Liver (tissue), 3 donors: ENCODE measurements at regions not wholly inside any gene's neighbourhood (a gene's known extent, or its start where the extent isn't known, plus 50 kb on each side); places are given as distances from the start of the nearest gene placed in this dataset.

Experiments used
- CTCF ChIP-seq: fragments of 150-350 bp; IDR thresholded peaks from 2 replicates; pipeline ENCODE4 v1.5.1; 2017; ENCODE audit warnings: improper control_type of control experiment, low read depth, low read length; ENCODE audit not compliant: missing input control
- EGR1 ChIP-seq, 2 donors: IDR thresholded peaks; 2 replicates each; pipeline ENCODE4 v1.6.1; 2016 to 2018; ENCODE audit warnings: antibody characterized with exemption in 2 of 2, low read depth in 2 of 2
- FOXA1 ChIP-seq: IDR thresholded peaks from 2 replicates; pipeline ENCODE4 v1.6.1; 2016; ENCODE audit warnings: antibody characterized with exemption
- FOXA2 ChIP-seq: IDR thresholded peaks from 2 replicates; pipeline ENCODE4 v1.6.1; 2016; ENCODE audit warnings: antibody characterized with exemption
- MAX ChIP-seq: IDR thresholded peaks from 2 replicates; pipeline ENCODE4 v1.6.1; 2016; ENCODE audit warnings: antibody characterized with exemption
- NR2F2 ChIP-seq: IDR thresholded peaks from 2 replicates; pipeline ENCODE4 v1.6.1; 2016; ENCODE audit warnings: antibody characterized with exemption
- RAD21 ChIP-seq, 2 donors: IDR thresholded peaks; 2 replicates each; pipeline ENCODE4 v1.6.1; 2016; ENCODE audit warnings: antibody characterized with exemption in 2 of 2, mild to moderate bottlenecking in 2 of 2
- REST ChIP-seq: IDR thresholded peaks from 2 replicates; pipeline ENCODE4 v1.6.1; 2016; ENCODE audit warnings: antibody characterized with exemption, mild to moderate bottlenecking
- RXRA ChIP-seq, 2 donors: IDR thresholded peaks; 2 replicates each; pipeline ENCODE4 v1.6.1; 2017 to 2018; ENCODE audit warnings: antibody characterized with exemption in 2 of 2, mild to moderate bottlenecking in 1 of 2
- TAF1 ChIP-seq: conservative IDR thresholded peaks from 2 replicates; pipeline ENCODE4 v1.6.1; 2016; ENCODE audit warnings: antibody characterized with exemption, mild to moderate bottlenecking
- donor health status: healthy.
- donor health status: healthy.

GRCh38 chr2:12288048-12288447 is 428.7 kb upstream of the TRIB2 start:
- TF ChIP-seq CTCF: no peak
- TF ChIP-seq REST: no peak
- TF ChIP-seq TAF1: no peak
- TF ChIP-seq RAD21 (IDR thresholded peaks at IDR 0.05): no peak
- no peak for TF ChIP-seq EGR1 (IDR thresholded peaks at IDR 0.05; ENCODE audit: low read depth in 2 of 2)
- no peak for TF ChIP-seq MAX
- no peak for TF ChIP-seq FOXA1
- no peak for TF ChIP-seq FOXA2
- TF ChIP-seq NR2F2: no peak
- TF ChIP-seq RXRA (IDR thresholded peaks at IDR 0.05): no peak
